HK-2 (cell line): ENCODE measurements at regions not wholly inside any gene's neighbourhood (a gene's known extent, or its start where the extent isn't known, plus 50 kb on each side); places are given as distances from the start of the nearest gene placed in this dataset.
"Not testable (repeated sequence)": the region's sequence is repeated elsewhere in the genome, so short reads cannot be mapped to it uniquely, and the experiment has no call there.

Experiments used
- DNase-seq: peaks from one replicate; pipeline ENCODE4 v3.0.0-alpha.2; 2018; ENCODE audit not compliant: unreplicated experiment

GRCh38 chr6:28802417-28803336 is 121.1 kb downstream of the TRIM27 start:
- DNase-seq = peak; percentile 37

- no peak for DNase-seq
These were observed 120.5 kb downstream of the TRIM27 start for GRCh38 chr6:28803337-28803709.

GRCh38 chr6:28807682-28808280 is 116.0 kb downstream of the TRIM27 start:
- peak; percentile 79 for DNase-seq

GRCh38 chr6:28808383-28808782 is 115.4 kb downstream of the TRIM27 start:
- no peak for DNase-seq

GRCh38 chr6:28809947-28810658 is 113.7 kb downstream of the TRIM27 start:
- no peak for DNase-seq

- DNase-seq = no peak
These were observed 113.1 kb downstream of the TRIM27 start for GRCh38 chr6:28810659-28811053.

GRCh38 chr6:28811873-28812272 is 111.9 kb downstream of the TRIM27 start:
- peak; percentile 37 for DNase-seq

GRCh38 chr6:28812778-28813569 is 110.8 kb downstream of the TRIM27 start:
- no peak for DNase-seq

- DNase-seq = no peak
These were observed 109.5 kb downstream of the TRIM27 start for GRCh38 chr6:28814032-28814976.

GRCh38 chr6:28816339-28816908 is 107.4 kb downstream of the TRIM27 start:
- no peak for DNase-seq

- DNase-seq = peak; percentile 59
These were observed 106.6 kb downstream of the TRIM27 start for GRCh38 chr6:28816909-28817807.

GRCh38 chr6:28817808-28818145 is 106.0 kb downstream of the TRIM27 start:
- DNase-seq = no peak

- DNase-seq = no peak
These were observed 98.7 kb downstream of the TRIM27 start for GRCh38 chr6:28824793-28825731.

- no peak for DNase-seq
These were observed 98.0 kb downstream of the TRIM27 start for GRCh38 chr6:28825732-28826293.

GRCh38 chr6:28831683-28832082 is 92.1 kb downstream of the TRIM27 start:
- not testable (repeated sequence) for DNase-seq

- DNase-seq = not testable (repeated sequence)
These were observed 87.1 kb downstream of the TRIM27 start for GRCh38 chr6:28836703-28837102.

GRCh38 chr6:28838289-28838633 is 85.5 kb downstream of the TRIM27 start:
- peak; percentile 77 for DNase-seq
